ENCODE measurements at regions not wholly inside any gene's neighbourhood (a gene's known extent, or its start where the extent isn't known, plus 50 kb on each side); places are given as distances from the start of the nearest gene placed in this dataset.

DNA sequence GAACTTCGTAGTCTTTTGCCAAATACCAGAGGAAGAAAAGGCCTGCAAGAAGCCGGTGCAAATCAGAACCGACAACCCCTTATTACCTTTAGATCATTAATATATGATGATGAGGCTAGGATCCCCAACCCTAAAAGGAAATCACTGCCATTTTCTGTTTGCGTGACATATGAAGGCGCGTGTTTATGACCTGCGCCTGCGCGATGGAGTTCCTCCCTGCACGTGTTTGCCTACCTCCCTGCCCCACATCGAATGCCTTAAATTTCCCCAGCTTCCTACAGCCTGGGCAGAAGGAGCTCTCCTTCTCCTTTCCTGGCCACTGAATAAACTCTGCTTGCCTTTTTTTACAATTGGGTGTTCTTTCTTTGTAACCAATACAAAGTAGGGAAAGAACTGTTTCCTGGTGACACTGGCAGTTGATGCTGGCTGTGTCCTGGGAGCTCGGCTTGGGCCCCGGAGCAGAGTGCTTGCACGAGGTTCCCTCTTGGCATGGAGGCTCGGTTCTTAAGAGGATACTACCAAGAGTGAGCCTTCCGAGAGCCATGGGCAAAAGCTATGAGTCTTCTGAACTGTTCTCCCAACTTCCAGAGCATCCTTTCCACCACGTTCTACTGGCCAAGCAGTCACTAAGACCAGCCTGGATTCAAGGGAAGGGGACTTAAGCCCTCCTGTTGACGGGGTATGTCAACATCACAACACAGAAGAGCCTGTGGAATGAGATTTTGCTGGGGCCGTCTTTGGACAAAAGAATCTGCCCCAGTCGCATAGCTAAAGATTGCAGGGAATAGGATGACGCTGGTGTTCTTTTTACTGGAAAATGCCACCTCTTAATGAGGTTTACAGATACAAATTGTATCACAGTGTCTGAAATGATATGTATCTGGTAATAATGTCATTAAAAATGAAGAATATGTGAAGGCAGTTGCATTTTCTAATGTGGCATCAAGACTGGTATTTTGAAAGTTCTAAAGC is 179.8 kb downstream of the SH3BP4 start:
- TF ChIP-seq EP300 (IDR thresholded peaks at IDR 0.05; ENCODE audit: low read depth) = no peak
- no peak for TF ChIP-seq POLR2AphosphoS5 (IDR thresholded peaks at IDR 0.05)
- TF ChIP-seq POLR2A (IDR thresholded peaks at IDR 0.05) = no peak
- TF ChIP-seq, protein P1, sequence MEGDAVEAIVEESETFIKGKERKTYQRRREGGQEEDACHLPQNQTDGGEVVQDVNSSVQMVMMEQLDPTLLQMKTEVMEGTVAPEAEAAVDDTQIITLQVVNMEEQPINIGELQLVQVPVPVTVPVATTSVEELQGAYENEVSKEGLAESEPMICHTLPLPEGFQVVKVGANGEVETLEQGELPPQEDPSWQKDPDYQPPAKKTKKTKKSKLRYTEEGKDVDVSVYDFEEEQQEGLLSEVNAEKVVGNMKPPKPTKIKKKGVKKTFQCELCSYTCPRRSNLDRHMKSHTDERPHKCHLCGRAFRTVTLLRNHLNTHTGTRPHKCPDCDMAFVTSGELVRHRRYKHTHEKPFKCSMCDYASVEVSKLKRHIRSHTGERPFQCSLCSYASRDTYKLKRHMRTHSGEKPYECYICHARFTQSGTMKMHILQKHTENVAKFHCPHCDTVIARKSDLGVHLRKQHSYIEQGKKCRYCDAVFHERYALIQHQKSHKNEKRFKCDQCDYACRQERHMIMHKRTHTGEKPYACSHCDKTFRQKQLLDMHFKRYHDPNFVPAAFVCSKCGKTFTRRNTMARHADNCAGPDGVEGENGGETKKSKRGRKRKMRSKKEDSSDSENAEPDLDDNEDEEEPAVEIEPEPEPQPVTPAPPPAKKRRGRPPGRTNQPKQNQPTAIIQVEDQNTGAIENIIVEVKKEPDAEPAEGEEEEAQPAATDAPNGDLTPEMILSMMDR (IDR thresholded peaks at IDR 0.05) = no peak
- H3K27me3 ChIP-seq = no peaks in the 10 kb centered on the region
- H3K4me1 ChIP-seq = no peaks in the 10 kb centered on the region
- H3K27ac ChIP-seq = no peak overlapping the region
- no peak overlapping the region for H3K4me3 ChIP-seq
- no peaks in the 10 kb centered on the region for H3K9me3 ChIP-seq
- in situ Hi-C loops (cut with MboI; ENCODE audit: low pct_ligation_motif_present in 1 of 4, low pct_unique_long_range_greater_than_20kb in 1 of 4, low sequenced_read_pairs in 3 of 4) (loop anchor here (10.0 to 25.0 kb wide), 5 partner anchors 356 to 613 kb away; partner anchors contain the start of gene AGAP1 (in 1 of the 4)), intact Hi-C loops (cut with DNase I; ENCODE audit: low total_unique reads) (no loop called here)
- H3K36me3 ChIP-seq = no peaks in the 10 kb centered on the region
- WGBS, 2 donors (ENCODE audit: low coverage in 1 of 2) = 93 to 95% methylated on average over 12 to 21 of the region's 21 CpGs
- no peak for DNase-seq

DNA sequence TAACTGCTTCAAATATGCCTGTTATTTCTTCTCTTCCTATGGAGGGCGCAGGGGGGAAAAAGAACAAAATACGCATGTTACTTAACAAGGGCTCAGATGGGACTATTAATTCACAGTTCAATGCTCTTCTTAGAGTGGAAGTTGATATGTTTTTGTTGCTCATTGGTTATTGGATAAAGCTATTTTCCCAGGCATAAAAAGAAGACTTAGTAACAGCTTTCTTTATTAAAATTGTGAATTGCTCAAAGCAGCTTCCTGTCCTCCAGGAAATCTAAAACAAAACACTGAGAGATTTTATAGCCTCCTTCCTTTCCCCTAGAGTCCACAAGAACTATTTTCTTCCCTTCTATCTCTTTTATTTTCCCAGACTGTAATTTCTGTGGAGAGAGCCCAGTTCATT is 180.8 kb downstream of the SH3BP4 start:
- in situ Hi-C loops (cut with MboI; ENCODE audit: low pct_ligation_motif_present in 1 of 4, low pct_unique_long_range_greater_than_20kb in 1 of 4, low sequenced_read_pairs in 3 of 4) = loop anchor here (10.0 to 25.0 kb wide), 5 partner anchors 355 to 612 kb away; partner anchors contain the start of gene AGAP1 (in 1 of the 4)
- intact Hi-C loops (cut with DNase I; ENCODE audit: low total_unique reads) = no loop called here

DNA sequence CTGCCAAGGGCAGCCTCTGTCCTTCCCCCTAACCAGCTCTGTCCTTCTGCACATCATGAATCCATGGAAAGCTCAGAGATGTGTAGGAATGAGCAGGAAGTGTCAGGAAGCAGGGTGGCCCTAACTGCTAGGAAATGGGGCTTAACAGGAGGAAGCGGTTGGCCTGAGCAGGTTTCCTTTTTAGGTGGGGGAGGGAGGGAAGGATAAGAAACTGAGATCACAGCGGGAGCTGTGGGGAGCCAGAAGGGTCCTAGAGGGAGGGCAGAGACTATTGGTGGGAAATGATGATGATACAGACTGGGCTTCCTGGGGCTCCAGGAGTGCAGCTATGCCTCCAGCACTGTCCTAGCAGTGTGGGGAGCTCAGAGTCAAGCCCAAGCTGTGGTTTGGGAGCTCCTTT is 182.0 kb downstream of the SH3BP4 start:
- TF ChIP-seq, protein P1 (IDR thresholded peaks at IDR 0.05) = no peak
- TF ChIP-seq POLR2A (IDR thresholded peaks at IDR 0.05) (no peak), EP300 (IDR thresholded peaks at IDR 0.05; ENCODE audit: low read depth) (no peak), POLR2AphosphoS5 (IDR thresholded peaks at IDR 0.05) (no peak)
- intact Hi-C loops (cut with DNase I; ENCODE audit: low total_unique reads) (no loop called here), in situ Hi-C loops (cut with MboI; ENCODE audit: low pct_ligation_motif_present in 1 of 4, low pct_unique_long_range_greater_than_20kb in 1 of 4, low sequenced_read_pairs in 3 of 4) (loop anchor here (10.0 to 25.0 kb wide), 5 partner anchors 353 to 611 kb away; partner anchors contain the start of gene AGAP1 (in 1 of the 4))
- 33 to 68% methylated on average over 1 to 2 of the region's 2 CpGs for WGBS, 2 donors (ENCODE audit: low coverage in 1 of 2)
- no peaks in the 10 kb centered on the region for H3K4me1 ChIP-seq
- H3K27ac ChIP-seq = no peak overlapping the region
- H3K36me3 ChIP-seq = no peaks in the 10 kb centered on the region
- no peak overlapping the region for H3K4me3 ChIP-seq
- no peak for DNase-seq
- no peaks in the 10 kb centered on the region for H3K27me3 ChIP-seq
- H3K9me3 ChIP-seq = no peaks in the 10 kb centered on the region

More for the DNA sequence above, 180.8 kb downstream of the SH3BP4 start:
- Histone ChIP-seq H3K9me3 (no peaks in the 10 kb centered on the region), H3K27me3 (no peaks in the 10 kb centered on the region), H3K4me3 (no peak overlapping the region), H3K4me1 (no peaks in the 10 kb centered on the region), H3K27ac (no peak overlapping the region), H3K36me3 (no peaks in the 10 kb centered on the region)
- TF ChIP-seq POLR2AphosphoS5 (IDR thresholded peaks at IDR 0.05) (no peak), POLR2A (IDR thresholded peaks at IDR 0.05) (no peak), EP300 (IDR thresholded peaks at IDR 0.05; ENCODE audit: low read depth) (no peak)
- TF ChIP-seq, protein P1 (IDR thresholded peaks at IDR 0.05) = no peak
- DNase-seq = no peak
- WGBS, 2 donors (ENCODE audit: low coverage in 1 of 2) = 87 to 96% methylated on average over 2 of the region's 2 CpGs

DNA sequence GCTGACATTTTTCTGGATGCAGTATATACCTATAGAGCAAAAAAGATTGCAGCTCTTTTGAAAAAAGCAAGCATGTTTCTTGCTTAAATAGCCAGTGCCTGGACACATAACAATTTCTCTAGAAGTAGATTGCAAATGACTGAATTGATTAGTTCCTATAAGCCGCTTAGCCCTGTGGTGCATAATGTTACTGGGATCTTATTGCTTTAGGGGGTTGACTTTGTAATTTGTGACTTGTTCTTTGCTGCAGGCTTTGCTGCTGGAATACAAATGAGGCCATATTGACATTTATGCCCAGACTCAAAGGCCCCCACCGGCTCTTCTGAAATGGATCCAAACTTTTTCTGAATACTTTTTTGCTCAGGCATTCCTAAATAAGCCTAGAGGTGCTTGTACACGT is 182.6 kb downstream of the SH3BP4 start:
- TF ChIP-seq, protein P1 (IDR thresholded peaks at IDR 0.05) = no peak
- TF ChIP-seq POLR2AphosphoS5 (IDR thresholded peaks at IDR 0.05) (no peak), EP300 (IDR thresholded peaks at IDR 0.05; ENCODE audit: low read depth) (no peak), POLR2A (IDR thresholded peaks at IDR 0.05) (no peak)
- H3K36me3 ChIP-seq = no peaks in the 10 kb centered on the region
- no peaks in the 10 kb centered on the region for H3K27me3 ChIP-seq
- WGBS, 2 donors (ENCODE audit: low coverage in 1 of 2) = 75 to 88% methylated on average over 2 to 3 of the region's 3 CpGs
- no peaks in the 10 kb centered on the region for H3K4me1 ChIP-seq
- no peaks in the 10 kb centered on the region for H3K9me3 ChIP-seq
- no peak overlapping the region for H3K4me3 ChIP-seq
- intact Hi-C loops (cut with DNase I; ENCODE audit: low total_unique reads) = no loop called here
- in situ Hi-C loops (cut with MboI; ENCODE audit: low pct_ligation_motif_present in 1 of 4, low pct_unique_long_range_greater_than_20kb in 1 of 4, low sequenced_read_pairs in 3 of 4) = loop anchor here (10.0 to 25.0 kb wide), 5 partner anchors 353 to 610 kb away; partner anchors contain the start of gene AGAP1 (in 1 of the 4)
- DNase-seq = no peak
- no peak overlapping the region for H3K27ac ChIP-seq
